ENCODE measurements at regions not wholly inside any gene's neighbourhood (a gene's known extent, or its start where the extent isn't known, plus 50 kb on each side); places are given as distances from the start of the nearest gene placed in this dataset.

- TF ChIP-seq PATZ1 (CRISPR knock-in tag; IDR thresholded peaks at IDR 0.05; ENCODE audit: borderline replicate concordance) (no peak), ZNF70 (CRISPR knock-in tag; IDR thresholded peaks at IDR 0.05) (no peak), GLIS3 (CRISPR knock-in tag; IDR thresholded peaks at IDR 0.05) (no peak), BACH2 (CRISPR knock-in tag; IDR thresholded peaks at IDR 0.05; ENCODE audit: borderline replicate concordance) (no peak), TSHZ2 (CRISPR knock-in tag; IDR thresholded peaks at IDR 0.05) (no peak), ISL1 (CRISPR knock-in tag; IDR thresholded peaks at IDR 0.05) (no peak), CSDC2 (CRISPR knock-in tag; IDR thresholded peaks at IDR 0.05) (no peak)
Measured at GRCh38 chr3:102926618-102927017, 491.8 kb downstream of the ZPLD1 start (continued).

- ATAC-seq = no peak
- TF ChIP-seq ISL1 (CRISPR knock-in tag; IDR thresholded peaks at IDR 0.05) (no peak), PPARA (CRISPR knock-in tag; IDR thresholded peaks at IDR 0.05; ENCODE audit: borderline replicate concordance) (no peak), TCF4 (CRISPR knock-in tag; IDR thresholded peaks at IDR 0.05; ENCODE audit: borderline replicate concordance) (no peak), ZNF8 (CRISPR knock-in tag; IDR thresholded peaks at IDR 0.05) (no peak), PATZ1 (CRISPR knock-in tag; IDR thresholded peaks at IDR 0.05; ENCODE audit: borderline replicate concordance) (no peak), ZFP3 (CRISPR knock-in tag; IDR thresholded peaks at IDR 0.05) (no peak), ESRRG (CRISPR knock-in tag; IDR thresholded peaks at IDR 0.05) (no peak), POU6F1 (CRISPR knock-in tag; IDR thresholded peaks at IDR 0.05; ENCODE audit: borderline replicate concordance, low read depth) (no peak), SNAI2 (CRISPR knock-in tag; IDR thresholded peaks at IDR 0.05) (no peak), CREB5 (CRISPR knock-in tag; IDR thresholded peaks at IDR 0.05; ENCODE audit: low read depth) (no peak), ZC3H10 (CRISPR knock-in tag; IDR thresholded peaks at IDR 0.05) (no peak), ZNF565 (CRISPR knock-in tag; conservative IDR thresholded peaks at IDR 0.05; ENCODE audit: low read depth) (no peak), ZFP30 (CRISPR knock-in tag; IDR thresholded peaks at IDR 0.05) (no peak)
Measured at GRCh38 chr3:102933377-102933776, 498.6 kb downstream of the ZPLD1 start.

- ATAC-seq = no peak
- TF ChIP-seq ISL1 (CRISPR knock-in tag; IDR thresholded peaks at IDR 0.05) (peak; percentile 52; the same call in 1 of the 2 replicates), CSDC2 (CRISPR knock-in tag; IDR thresholded peaks at IDR 0.05) (no peak), ZC3H10 (CRISPR knock-in tag; IDR thresholded peaks at IDR 0.05) (peak; percentile 52; the same call in 1 of the 2 replicates)
Measured at GRCh38 chr3:102936511-102937045, 501.8 kb downstream of the ZPLD1 start.

- ATAC-seq = no peak
Measured at GRCh38 chr3:102941786-102942185, 507.0 kb downstream of the ZPLD1 start.

More at GRCh38 chr3:102941786-102942185, 507.0 kb downstream of the ZPLD1 start:
- TF ChIP-seq OSR1 (CRISPR knock-in tag; IDR thresholded peaks at IDR 0.05) (no peak), BACH2 (CRISPR knock-in tag; IDR thresholded peaks at IDR 0.05; ENCODE audit: borderline replicate concordance) (no peak), TSHZ2 (CRISPR knock-in tag; IDR thresholded peaks at IDR 0.05) (no peak), TCF4 (CRISPR knock-in tag; IDR thresholded peaks at IDR 0.05; ENCODE audit: borderline replicate concordance) (no peak), RARB (CRISPR knock-in tag; IDR thresholded peaks at IDR 0.05) (no peak), CREB5 (CRISPR knock-in tag; IDR thresholded peaks at IDR 0.05; ENCODE audit: low read depth) (no peak), ZNF565 (CRISPR knock-in tag; conservative IDR thresholded peaks at IDR 0.05; ENCODE audit: low read depth) (no peak)
